GM11168 (cell line): ENCODE measurements at regions not wholly inside any gene's neighbourhood (a gene's known extent, or its start where the extent isn't known, plus 50 kb on each side); places are given as distances from the start of the nearest gene placed in this dataset.

ENCODE experiments used
- in situ Hi-C: fragments of 300-500 bp; cut with MboI; formaldehyde crosslinking; loops from one replicate; pipeline ENCODE4 v1.12.0; 2022; ENCODE audit warnings: low sequenced_read_pairs; ENCODE audit not compliant: unreplicated experiment

DNA sequence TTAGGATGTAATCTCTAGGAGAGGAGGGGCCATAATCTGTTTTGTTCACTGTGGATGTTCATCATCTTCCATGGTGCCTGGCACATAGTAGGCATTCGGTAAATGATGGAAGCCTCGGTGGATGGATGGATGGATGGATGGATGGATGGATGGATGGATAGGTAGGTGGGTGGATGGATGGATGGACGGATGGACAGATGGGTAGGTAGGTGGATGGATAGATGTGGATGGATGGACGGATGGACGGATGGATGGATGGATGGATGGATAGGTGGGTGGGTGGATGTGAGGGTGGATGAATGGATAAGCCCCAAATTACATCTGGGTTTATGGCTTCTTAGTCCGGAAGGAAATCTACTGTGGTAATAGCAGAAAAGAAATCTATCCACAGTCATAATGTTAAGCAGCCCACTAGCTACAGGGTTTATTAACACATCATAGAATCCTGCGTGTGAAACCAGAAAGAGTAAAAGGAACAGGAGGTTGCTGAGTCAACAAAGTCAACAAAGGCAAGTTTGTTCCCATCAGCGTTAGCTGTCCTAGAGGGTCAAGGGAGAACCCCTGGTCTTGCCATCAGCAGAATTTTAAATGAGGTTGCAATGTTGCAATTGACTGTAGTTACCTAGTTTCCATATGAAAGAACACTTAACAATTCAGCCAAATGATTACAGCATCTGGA is 82.8 kb downstream of the C11orf91 start:
- in situ Hi-C loops: no loop called here

- in situ Hi-C loops: no loop called here
Observed at GRCh38 chr11:33616552-33616951, 84.1 kb downstream of the C11orf91 start.

GRCh38 chr11:33615751-33616150 is 84.9 kb downstream of the C11orf91 start:
- in situ Hi-C loops: no loop called here

- in situ Hi-C loops: no loop called here
Observed at GRCh38 chr11:33613404-33613803, 87.2 kb downstream of the C11orf91 start.

DNA sequence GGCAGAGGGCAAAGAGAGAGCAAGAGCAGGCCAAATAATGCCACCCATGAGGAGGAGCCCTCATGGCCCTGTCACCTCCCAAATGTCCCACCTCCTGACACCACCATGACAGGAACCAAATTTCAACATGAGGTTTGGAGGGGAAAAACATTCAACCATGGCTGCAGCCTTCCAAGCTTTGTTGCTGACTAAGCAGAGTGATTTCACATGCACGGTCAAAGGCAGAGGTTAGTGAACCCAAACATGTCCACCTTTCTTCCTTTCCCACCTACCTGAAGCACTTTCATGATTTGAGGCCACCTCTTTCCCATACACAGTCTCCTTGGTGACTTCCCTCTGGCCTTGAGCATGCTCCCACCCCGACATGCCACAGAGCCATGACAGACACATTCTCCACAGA is 89.7 kb downstream of the C11orf91 start:
- in situ Hi-C loops: no loop called here

DNA sequence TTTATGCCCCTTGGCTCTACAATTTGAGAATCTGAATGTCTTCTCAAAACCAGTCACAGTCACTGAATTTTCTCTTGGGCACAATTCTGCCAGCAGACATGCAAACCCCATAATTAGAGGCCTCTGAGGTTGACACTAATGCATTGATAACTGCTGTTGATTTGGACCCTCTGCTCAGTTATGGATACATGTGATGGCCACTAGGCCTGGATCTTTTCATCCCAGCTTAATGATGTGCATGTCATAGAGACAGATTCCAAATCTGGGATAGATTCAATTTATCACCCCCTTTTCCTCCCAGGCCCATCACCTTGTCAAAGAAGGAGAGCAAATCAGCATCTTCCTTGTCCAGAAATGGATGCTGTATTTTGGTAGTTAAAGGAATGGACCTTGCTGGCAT is 92.2 kb downstream of the C11orf91 start:
- in situ Hi-C loops: no loop called here

DNA sequence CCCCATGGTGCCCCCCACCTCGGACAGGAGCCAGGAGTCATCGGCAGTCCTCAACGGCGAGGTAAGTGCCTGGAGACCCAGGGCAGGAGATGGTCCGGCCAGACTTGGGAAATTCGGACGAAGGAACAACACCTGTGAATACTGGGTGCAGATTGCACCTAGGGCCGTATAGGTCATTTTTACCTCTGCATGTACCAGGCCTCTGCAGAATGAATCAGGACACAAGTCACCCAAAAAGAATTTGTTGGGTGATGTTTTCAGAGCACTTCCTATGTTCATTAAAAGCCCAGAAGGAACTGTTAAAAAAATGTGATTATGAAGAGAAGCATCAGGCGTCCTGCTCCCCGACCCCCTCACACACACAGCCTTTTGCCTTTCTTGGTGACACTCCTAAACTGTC is 93.9 kb downstream of the C11orf91 start:
- in situ Hi-C loops: no loop called here

DNA sequence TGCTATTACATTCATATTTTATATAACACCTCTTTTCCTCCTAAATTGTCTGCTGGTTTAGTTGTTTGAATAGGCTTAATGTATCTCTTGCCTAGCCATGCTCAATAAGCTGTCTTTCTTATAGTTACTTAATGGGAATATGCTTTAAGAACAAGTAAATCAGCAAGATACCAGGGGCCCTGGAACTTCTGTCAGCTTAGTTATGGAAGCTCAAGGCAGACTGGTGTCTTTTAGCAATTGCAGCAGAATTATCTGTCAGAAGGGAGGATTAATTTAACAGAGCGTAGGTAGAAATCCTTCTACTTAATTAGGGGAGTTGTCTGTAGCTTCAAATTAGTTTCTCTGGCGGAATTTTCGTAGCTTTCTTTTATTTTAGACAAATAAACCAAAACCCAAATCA is 94.9 kb downstream of the C11orf91 start:
- in situ Hi-C loops: no loop called here

- in situ Hi-C loops: no loop called here
Observed at GRCh38 chr11:33598426-33599069, 102.1 kb downstream of the C11orf91 start.

- in situ Hi-C loops: no loop called here
Observed at GRCh38 chr11:33594188-33594587, 106.4 kb downstream of the C11orf91 start.

DNA sequence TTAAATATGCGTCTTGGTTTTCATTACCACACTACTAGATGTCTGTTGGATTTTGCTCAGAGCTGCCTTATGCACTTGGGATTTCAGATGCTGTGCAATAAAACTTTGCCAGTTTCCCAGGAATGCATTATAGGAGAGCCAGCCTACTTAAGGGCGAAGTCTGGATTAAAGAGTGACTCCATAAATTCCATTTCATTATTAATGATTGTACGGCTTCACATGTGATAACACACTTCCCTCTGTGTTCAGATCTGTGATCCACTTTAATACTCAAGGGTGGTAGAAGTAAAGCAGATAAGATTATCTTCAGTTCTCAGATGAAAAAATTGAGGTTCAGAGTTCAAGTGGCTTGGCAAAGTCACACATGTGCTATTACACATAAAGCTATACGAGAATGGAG is 110.2 kb downstream of the C11orf91 start:
- in situ Hi-C loops: no loop called here

GRCh38 chr11:33588056-33588455 is 112.6 kb downstream of the C11orf91 start:
- in situ Hi-C loops: no loop called here

DNA sequence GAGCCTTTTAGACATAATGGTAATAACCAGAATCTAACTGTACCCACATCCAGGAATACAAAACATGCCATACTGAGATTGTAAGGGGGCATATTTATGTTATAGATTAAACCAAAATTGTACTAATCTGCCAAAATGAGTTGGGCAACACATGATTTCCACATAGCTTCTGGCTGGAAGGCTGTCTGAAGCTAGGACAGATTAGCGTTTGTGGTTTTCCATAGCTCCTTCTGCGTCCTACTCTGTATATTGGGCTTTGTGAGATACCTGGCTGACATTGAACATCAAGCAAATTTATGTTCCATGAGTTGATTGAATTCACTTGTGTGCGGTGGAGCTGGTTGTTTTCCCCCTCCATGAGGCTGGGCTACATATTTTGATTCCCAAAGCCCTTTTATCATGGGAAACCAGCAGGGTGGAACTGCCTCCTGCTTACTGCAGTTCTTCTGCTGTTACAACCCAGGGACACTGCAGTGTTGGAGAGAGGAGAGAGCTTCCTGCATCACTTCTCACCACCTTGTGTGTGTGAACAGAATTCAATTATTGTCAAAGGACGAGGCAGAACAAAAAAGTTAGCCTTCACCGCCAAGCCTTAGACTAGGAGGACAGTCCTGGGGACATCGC is 114.9 kb downstream of the C11orf91 start:
- in situ Hi-C loops: no loop called here

GRCh38 chr11:33582636-33583325 is 117.8 kb downstream of the C11orf91 start:
- in situ Hi-C loops: no loop called here

DNA sequence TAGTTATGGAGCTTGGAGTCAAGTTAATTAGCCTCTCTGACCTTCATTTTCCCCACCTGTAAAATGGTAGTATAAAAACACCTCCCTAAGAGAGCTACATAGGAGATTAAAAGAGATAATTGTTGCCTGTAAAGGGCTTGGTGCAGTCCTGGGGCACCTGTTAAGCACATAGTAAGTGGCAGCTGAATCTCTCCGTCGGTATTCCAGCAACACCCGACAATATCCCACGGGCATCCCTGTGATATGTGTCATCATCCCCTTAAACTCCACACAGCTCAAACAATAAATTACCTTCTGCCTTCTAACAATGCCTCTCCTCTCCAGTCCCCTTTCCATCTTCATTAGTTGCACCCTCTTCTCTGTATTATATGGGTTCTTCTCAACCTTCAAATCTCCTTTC is 121.5 kb downstream of the C11orf91 start:
- in situ Hi-C loops: no loop called here

- in situ Hi-C loops: no loop called here
Observed at GRCh38 chr11:33577204-33577603, 123.4 kb downstream of the C11orf91 start.

DNA sequence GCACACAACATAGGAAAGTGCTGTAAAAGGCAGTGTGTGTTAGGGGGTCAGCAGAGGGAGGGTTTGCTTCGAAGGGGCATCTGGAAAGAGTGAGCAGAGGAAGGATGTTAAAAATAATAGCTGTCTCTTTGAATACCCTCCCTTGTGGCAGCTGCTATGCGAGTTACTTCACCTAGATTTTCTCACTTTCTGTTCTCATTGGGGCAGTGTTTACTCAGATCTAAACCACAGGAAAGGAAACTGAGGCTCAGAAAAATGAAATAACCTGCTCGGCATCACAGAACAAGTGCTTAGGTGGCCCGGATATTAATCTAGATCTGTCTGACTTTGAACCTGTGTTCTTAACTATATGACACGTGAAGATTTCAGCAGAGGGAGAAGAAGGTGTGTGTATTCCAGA is 125.3 kb downstream of the C11orf91 start:
- in situ Hi-C loops: no loop called here

DNA sequence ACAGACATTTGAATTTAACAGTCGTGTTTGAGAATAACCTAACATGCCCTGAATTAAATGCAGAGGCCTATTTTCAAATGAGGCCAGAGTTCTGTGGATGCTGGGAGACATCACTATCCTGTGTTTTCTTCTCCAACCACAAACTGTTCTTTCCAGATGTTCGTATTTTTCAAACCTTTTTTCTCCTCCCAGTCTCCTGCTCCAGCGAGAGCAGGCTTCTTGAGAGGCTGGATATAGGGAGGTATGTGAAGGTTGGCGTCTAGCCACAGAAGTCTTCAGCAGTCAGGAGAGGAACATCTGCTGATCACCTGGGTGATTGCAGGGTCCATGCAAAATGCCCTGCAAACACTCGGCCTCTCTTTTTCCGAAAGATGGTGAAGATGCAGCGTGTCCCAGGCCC is 126.3 kb downstream of the C11orf91 start:
- in situ Hi-C loops: no loop called here

DNA sequence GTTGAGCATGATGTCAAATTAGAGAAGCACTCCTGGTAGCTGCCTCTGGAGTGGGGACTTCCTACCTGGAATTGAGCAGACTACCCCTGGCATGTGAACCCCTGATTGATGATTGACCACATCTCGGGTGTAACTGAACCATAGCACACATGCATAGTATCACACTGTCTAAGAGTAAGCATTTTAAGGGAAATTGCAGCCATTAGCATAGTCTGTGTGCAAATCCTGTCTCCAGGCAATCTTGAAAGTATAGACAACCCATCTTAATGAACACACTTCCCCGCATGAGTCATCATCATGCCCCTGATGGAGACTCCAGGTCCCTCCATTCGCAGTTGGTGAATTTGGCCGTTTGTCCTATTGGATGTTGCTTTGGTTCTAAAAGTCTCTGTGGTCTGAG is 131.3 kb downstream of the C11orf91 start:
- in situ Hi-C loops: no loop called here

DNA sequence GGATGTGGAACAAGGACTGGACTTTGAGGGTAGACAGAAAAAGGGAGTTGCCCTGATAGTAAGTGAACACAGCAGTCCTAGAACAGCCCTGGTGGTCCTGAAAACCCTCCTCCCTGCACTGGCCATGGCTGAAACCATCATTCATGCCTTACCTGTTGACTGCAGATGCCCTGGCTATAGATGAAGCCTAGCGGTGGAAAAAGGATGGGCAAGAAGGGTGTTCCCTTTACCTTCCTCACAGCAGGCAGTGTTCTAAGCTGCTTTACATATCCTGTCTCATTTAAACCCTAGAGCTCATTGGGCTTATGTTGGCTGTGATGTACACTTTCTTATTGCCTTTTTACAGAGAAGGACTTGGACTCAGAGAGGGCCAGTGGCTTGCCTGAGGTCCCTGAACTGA is 133.6 kb downstream of the C11orf91 start:
- in situ Hi-C loops: no loop called here

DNA sequence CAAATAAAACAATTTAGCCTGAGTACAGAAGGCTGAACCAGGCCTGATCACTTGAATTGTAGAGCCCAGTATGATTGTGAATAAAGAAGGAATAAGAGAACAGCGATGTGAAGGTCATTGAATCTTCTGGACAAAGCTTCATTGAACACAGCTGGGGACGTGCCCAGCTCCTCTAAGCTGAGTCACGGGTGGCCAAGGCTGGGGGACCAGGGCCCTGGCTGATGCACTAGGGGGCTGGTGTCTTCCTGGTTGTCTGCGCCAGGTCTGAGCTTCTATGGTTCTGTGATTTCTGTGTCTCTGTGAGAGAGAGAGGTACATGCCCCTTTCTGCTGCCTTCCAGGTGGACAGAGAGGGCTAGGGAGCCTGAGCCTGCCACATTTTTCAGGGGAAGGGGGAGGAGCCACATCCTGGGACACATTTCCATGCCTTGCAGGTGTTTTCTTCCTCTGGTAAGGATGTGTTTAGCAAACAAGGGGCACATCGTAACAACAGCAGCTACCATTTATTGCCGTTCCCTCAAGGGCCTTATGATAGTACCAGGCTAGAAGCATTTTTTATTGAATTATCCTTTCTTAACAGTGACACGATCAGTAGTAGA is 135.7 kb downstream of the C11orf91 start:
- in situ Hi-C loops: no loop called here
